Brain microvascular endothelial cell (primary cell): ENCODE measurements at regions not wholly inside any gene's neighbourhood (a gene's known extent, or its start where the extent isn't known, plus 50 kb on each side); places are given as distances from the start of the nearest gene placed in this dataset.

Source experiments
- DNase-seq: peaks from one replicate; pipeline ENCODE4 v3.0.0-alpha.2; 2020
- H3K27ac ChIP-seq: fragments of 250-450 bp; sonication (Bioruptor Pico); 2 replicates; pipeline ENCODE4 v1.5.1; 2020; ENCODE audit warnings: mild to moderate bottlenecking, moderate library complexity
- H3K27me3 ChIP-seq: fragments of 250-450 bp; sonication (Bioruptor Pico); replicated peaks from 2 replicates; pipeline ENCODE4 v1.5.1; 2020; ENCODE audit warnings: mild to moderate bottlenecking
- H3K36me3 ChIP-seq: fragments of 250-450 bp; sonication (Bioruptor Pico); replicated peaks from 2 replicates; pipeline ENCODE4 v1.5.1; 2020; ENCODE audit warnings: mild to moderate bottlenecking
- H3K4me3 ChIP-seq: 2 replicates; pipeline ENCODE4 v1.5.1; 2011; ENCODE audit warnings: low read depth, mild to moderate bottlenecking, control low read depth, low read length, moderate library complexity
- in situ Hi-C: cut with HindIII; loops from 2 replicates; pipeline ENCODE4 v1.10.0; 2017; ENCODE audit warnings: low sequenced_read_pairs, low pct_ligation_motif_present
- TF ChIP-seq, protein P1 (sequence below): IDR thresholded peaks from 2 replicates; pipeline ENCODE4 v1.5.1; 2011; ENCODE audit warnings: low read depth, mild to moderate bottlenecking, moderate library complexity, low read length, control low read depth, inconsistent platforms; ENCODE audit errors: missing control alignments

GRCh38 chr5:170440771-170441392 is 51.7 kb upstream of the KCNMB1 start:
- TF ChIP-seq, protein P1, sequence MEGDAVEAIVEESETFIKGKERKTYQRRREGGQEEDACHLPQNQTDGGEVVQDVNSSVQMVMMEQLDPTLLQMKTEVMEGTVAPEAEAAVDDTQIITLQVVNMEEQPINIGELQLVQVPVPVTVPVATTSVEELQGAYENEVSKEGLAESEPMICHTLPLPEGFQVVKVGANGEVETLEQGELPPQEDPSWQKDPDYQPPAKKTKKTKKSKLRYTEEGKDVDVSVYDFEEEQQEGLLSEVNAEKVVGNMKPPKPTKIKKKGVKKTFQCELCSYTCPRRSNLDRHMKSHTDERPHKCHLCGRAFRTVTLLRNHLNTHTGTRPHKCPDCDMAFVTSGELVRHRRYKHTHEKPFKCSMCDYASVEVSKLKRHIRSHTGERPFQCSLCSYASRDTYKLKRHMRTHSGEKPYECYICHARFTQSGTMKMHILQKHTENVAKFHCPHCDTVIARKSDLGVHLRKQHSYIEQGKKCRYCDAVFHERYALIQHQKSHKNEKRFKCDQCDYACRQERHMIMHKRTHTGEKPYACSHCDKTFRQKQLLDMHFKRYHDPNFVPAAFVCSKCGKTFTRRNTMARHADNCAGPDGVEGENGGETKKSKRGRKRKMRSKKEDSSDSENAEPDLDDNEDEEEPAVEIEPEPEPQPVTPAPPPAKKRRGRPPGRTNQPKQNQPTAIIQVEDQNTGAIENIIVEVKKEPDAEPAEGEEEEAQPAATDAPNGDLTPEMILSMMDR: no peak
- DNase-seq: no peak
- Histone ChIP-seq H3K36me3 (no peaks in the 10 kb centered on the region), H3K27ac (no peak overlapping the region), H3K4me3 (no peak overlapping the region), H3K27me3 (no peaks in the 10 kb centered on the region)
- in situ Hi-C loops: no loop called here

GRCh38 chr5:170439944-170440269 is 50.7 kb upstream of the KCNMB1 start:
- Histone ChIP-seq H3K27ac (no peak overlapping the region), H3K36me3 (no peaks in the 10 kb centered on the region), H3K4me3 (no peak overlapping the region), H3K27me3 (no peaks in the 10 kb centered on the region)
- TF ChIP-seq, protein P1: no peak
- DNase-seq: no peak
- in situ Hi-C loops: no loop called here

DNA sequence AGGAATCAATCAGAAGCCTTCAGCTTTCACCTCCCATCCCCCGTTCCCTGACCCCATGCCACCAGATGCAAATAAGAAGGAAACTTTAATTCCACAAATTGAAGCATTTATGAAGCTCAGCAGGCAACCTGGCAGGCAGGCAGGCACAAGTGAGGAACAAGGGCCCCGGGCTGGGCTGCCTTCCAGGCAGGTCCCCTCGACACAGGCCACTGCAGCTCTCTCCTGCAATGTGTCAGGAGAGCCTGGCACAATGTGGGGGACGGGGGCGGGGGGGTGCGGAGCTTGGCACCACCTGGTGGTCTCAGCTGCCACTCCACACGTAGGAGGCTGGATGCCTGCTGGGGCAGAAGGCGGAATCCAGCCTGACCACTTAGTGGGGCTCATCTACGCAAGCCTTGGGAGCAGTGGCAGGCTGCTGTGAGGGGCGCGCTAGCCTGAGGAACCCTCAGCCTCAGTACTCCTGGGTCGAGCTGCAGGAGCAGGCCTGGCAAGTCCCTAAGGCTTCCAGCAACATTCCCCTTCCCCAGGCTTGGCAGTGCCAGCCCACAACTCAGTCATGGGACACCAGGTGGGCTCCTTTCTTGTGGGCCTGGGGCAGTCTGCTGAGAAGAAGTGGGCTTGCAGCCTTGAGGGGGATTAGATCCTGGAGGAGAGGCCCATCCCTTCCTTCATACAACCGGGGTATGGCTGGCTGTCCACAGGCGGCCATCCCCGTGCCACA is 50.2 kb upstream of the KCNMB1 start:
- Histone ChIP-seq H3K27ac (no peak overlapping the region), H3K36me3 (no peaks in the 10 kb centered on the region), H3K27me3 (no peaks in the 10 kb centered on the region), H3K4me3 (no peak overlapping the region)
- TF ChIP-seq, protein P1: no peak
- no peak for DNase-seq
- in situ Hi-C loops: no loop called here
